A549 (cell line): ENCODE measurements at regions not wholly inside any gene's neighbourhood (a gene's known extent, or its start where the extent isn't known, plus 50 kb on each side); places are given as distances from the start of the nearest gene placed in this dataset.

Experiments
- CEBPB ChIP-seq, 2 experiments: fragments of >200 bp in 1 of 2; sonication (Bioruptor Twin) in 1 of 2; formaldehyde crosslinking in 1 of 2; IDR thresholded peaks; 2 replicates each; pipeline ENCODE4 v1.6.1; 2012 to 2016
- EP300 ChIP-seq, 2 experiments: fragments of >200 bp; sonication (Bioruptor Twin); formaldehyde crosslinking; IDR thresholded peaks; 2 replicates in 1 of 2; 3 replicates in 1 of 2; pipeline ENCODE4 v1.6.1; 2016 to 2017
- JUNB ChIP-seq: fragments of >200 bp; sonication (Bioruptor Twin); formaldehyde crosslinking; IDR thresholded peaks from 2 replicates; pipeline ENCODE4 v1.6.1; 2016
- RAD21 ChIP-seq, 2 experiments: fragments of >200 bp in 1 of 2; sonication (Bioruptor Twin) in 1 of 2; formaldehyde crosslinking in 1 of 2; IDR thresholded peaks in 1 of 2; conservative IDR thresholded peaks in 1 of 2; 2 replicates in 1 of 2; 3 replicates in 1 of 2; pipeline ENCODE4 v1.6.1; 2012 to 2018; ENCODE audit warnings: inconsistent platforms in 1 of 2
- TF ChIP-seq, protein P1 (sequence below): fragments of >200 bp; sonication (Bioruptor Twin); formaldehyde crosslinking; IDR thresholded peaks from 3 replicates; pipeline ENCODE4 v1.5.1; 2016

DNA sequence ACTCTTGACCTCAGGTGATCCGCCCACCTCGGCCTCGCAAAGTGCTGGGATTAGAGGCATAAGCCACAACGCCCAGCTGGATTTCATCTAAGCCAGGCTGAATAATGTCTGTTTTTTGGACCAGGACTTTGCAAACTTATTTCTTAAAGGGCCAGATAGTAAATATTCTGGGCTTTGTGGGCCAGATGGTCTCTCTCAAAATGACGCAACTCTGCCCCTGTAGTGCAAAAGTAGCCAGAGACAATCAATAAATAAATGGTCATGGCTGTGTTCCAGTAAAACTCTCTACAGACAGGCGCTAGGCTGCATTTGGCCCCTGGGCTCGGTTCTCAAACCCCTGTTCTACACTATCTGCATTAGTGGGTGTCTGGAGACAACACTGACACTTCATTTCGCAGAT lies 121.9 kb upstream of the CDH13 start:
- TF ChIP-seq EP300 (IDR thresholded peaks at IDR 0.05): no peak
- no peak for TF ChIP-seq CEBPB (IDR thresholded peaks at IDR 0.05)
- TF ChIP-seq RAD21 (conservative IDR thresholded peaks at IDR 0.05 in 1 of 2, IDR thresholded peaks at IDR 0.05 in 1 of 2): no peak
- no peak for TF ChIP-seq JUNB
- TF ChIP-seq, protein P1, sequence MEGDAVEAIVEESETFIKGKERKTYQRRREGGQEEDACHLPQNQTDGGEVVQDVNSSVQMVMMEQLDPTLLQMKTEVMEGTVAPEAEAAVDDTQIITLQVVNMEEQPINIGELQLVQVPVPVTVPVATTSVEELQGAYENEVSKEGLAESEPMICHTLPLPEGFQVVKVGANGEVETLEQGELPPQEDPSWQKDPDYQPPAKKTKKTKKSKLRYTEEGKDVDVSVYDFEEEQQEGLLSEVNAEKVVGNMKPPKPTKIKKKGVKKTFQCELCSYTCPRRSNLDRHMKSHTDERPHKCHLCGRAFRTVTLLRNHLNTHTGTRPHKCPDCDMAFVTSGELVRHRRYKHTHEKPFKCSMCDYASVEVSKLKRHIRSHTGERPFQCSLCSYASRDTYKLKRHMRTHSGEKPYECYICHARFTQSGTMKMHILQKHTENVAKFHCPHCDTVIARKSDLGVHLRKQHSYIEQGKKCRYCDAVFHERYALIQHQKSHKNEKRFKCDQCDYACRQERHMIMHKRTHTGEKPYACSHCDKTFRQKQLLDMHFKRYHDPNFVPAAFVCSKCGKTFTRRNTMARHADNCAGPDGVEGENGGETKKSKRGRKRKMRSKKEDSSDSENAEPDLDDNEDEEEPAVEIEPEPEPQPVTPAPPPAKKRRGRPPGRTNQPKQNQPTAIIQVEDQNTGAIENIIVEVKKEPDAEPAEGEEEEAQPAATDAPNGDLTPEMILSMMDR: no peak
